Hepatic stellate cell (primary cell): ENCODE measurements at regions not wholly inside any gene's neighbourhood (a gene's known extent, or its start where the extent isn't known, plus 50 kb on each side); places are given as distances from the start of the nearest gene placed in this dataset.
A peak's percentile ranks its signal among the peaks of the same experiment; 100 is the strongest.
"Not testable (repeated sequence)": the region's sequence is repeated elsewhere in the genome, so short reads cannot be mapped to it uniquely, and the experiment has no call there.

ENCODE experiments used
- DNase-seq: peaks from one replicate; pipeline ENCODE4 v3.0.0; 2011; ENCODE audit warnings: low spot score

DNA sequence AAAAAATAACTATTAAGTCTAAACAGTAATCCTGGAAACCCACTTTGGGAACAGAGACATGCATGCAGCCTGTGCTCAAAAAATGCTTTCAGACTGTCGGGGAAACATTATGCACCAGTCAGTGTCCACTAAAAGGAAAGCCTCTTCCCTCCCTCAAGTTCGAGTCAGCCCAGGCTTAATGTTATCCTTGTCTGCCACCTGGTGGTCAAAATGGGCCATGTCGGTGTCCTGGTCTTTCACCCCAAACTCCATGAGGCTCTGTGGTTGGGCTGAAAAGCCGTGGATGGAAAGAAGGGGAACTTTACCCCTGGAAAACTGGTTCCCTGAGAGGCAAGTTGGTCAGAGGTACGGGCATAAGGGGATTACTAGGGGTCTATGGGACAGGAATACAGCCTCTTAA lies 88.4 kb upstream of the ZNF492 start:
- peak; percentile 8 for DNase-seq

DNA sequence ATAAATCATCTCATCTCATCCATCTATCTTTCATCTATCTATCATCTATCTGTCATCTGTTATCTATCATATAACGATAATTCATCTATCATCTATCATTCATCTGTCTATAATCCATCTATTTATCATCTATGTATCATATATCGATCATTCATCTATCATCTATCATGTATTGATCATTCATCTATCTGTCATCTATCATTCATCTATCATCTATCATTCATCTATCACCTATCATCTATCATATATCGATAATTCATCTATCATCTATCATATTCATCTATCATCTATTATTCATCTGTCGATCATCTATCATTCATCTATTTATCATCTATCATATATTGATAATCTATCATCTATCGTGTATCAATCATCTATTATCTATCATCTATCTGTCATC lies 100.4 kb upstream of the ZNF492 start:
- DNase-seq: no peak

DNA sequence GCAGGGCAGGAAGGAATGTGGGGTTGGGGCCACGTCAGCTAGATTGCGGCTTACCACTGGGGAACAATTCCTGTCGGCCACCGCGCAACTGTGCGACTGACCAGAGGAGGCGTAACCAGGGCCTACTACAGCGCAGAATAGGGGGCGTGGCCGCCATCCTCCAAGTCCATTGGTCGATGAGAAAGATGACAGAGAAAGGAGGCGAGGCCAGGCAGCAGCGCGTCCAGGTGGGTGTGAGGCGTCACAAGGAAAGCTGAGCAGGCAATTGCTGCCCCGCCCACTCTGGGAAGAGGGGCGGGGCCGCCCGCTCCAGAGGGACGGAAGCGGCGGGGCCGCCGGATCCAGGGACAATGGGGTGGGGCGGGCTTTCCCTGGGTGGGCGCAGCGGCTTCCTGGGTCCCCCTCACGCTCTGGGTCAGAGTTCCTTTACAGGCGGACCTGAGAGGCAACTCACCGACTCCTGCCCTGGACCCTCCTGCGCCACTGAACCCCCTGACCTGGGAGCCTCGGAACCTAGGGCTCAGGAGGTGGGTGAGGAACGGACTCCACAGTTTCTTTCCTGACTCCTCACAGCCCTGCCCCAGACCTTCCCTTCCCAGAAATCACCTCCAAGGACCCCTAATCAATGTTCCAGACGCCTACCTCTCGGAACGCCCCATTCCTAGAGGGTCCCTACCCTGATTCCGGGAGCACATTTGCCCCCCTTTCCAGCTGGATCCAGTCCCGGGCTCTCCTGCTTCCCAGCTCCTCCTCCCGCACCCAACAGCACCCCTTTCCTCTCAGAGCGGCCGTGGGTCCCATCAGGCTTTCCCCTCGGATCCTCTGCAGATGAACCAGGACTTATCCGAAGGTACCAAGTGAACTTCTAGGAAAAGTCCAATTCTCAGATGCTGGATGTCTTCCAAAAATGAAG lies 101.5 kb upstream of the ZNF492 start:
- no peak for DNase-seq

DNA sequence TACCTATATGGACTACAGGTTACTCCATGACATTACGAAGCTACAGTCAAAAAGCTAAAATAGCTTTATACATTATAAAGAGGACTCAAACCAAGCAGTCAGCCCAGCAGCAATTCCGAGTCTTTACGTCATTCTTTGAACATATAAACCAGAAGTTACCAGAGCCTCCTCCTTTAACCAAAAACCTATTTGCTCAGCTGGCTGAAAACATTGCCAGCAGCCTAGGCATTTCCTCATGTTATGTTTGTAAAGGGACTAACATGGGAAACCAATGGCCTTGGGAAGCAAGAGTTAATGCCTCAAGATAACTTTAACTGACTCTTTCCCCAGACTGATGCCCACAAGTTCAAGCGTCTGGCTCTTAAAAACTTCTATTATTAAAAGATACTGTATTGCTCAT lies 104.1 kb upstream of the ZNF492 start:
- no peak for DNase-seq

DNA sequence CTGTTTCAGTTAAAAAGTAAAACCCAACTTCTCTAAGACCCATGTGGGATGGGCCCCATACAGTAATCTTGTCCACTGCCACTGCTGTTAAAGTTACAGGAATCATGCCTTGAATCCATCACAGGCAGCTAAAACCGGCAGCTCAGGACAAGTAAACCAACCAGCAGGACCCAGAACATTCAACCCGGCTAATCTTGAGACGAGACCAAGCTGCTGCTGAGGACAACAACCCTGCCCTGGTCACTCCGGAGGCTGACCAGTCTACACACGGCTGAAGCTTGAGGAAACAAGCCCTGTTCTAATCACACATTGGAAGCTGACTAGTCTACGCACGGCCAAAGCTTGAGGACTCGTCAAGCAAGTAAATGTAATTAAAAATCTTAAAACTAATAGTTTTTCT lies 105.2 kb upstream of the ZNF492 start:
- no peak for DNase-seq

DNA sequence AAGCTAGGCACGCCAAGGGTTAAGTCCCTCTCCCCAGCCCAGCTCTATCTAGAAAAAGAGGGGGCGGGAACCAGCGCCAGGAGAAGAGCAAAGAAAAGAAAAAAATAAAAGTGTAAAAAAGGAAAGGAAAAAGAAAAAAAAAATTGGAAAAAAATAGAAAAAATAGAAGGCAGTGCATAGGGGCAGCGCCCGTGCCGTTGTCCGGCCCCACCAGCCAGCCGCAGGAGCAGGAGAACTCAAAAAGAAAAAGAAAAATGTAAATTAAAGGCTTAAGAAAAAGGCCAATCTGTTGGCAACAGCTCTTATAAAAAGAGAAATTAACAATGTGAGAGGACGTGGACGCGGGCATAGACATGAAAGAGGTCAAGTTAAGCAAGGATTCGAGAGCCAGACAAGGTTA lies 105.4 kb upstream of the ZNF98 start:
- no peak for DNase-seq

DNA sequence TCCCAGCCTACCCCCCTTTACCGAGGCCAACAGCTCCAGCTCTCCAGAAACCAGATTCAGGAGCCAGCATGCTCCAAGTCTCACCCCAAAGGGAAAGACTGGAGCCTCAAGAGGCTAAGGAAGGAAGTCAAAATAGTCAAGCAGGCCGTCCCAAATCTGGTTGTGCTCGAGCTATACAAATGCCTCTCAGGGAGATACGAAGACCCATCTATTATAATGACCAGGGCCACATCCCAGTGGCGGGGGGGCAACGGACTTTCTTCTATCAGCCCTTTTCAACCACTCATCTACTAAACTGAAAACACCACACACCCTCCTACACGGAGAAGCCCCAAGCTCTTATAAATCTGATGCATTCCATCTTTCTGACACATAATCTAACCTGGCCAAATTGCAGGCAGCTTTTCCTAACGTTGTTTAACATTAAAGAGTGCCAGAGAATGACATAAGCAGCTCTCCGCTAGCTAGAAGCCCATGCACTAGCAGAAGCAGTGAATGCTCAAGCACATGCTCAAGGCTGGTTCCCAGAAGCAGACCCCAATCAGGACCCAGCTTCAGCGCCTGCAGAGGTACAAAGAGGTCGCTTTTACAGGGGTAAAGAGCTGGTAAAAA lies 104.6 kb upstream of the ZNF98 start:
- DNase-seq: no peak

DNA sequence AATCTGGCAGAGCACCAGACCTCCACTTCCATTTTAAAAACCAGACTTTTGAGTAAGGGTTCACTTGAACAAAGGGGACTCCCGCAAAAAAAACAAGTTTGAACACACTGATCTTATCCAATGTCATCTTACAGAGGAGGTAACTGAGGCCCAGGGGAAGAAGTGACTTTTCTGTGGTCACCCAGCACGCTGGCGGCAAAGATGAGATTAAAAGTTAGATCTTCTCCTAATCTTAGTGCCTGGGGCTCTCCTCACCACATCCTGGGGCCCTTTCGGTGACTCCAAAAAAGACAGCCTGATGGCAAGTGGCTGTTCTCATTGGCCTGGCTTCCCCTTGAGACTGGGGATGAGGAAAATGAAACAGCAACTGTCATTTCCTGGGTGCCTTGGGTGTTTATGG lies 101.8 kb upstream of the ZNF98 start:
- DNase-seq: no peak

DNA sequence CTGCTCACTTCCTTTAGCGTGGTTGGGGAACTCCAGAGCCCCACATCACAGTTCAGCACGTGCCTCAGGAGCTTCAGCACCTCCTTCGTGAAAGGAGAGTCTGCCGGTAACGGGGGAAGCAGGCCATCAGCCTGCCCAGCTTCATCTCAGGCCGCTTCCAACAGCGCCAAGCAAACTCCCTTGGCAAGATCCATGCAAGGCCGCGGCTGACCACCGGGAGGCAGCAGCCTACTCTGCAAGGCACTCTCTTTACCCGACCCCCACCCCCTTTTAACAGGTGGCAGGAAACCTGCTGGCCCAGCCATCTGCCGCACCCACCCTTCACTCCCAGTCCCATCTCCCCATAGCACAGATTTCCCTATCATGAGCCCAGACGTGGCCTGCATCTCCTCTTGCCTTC lies 97.4 kb upstream of the ZNF98 start:
- not testable (repeated sequence) for DNase-seq

DNA sequence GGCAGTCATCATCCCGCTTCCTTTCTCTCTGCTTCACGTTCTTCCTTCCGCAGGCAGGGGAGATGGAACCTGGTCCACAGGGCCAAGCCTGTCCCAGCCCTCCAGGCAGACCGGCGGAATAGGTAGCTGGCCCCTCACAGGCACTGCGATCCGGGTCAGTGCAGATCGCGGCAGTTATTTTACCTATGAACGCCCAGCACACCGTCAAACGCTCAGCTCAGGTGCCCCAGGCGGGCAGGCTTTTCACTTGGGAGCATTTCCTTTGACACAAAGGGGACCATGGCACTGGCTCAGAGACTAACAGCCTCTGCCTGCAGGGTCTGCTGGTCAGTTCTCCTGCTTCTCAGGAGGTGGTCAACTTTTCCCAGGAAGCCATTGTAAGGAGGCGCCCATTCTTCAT lies 97.0 kb upstream of the ZNF98 start:
- DNase-seq: no peak

DNA sequence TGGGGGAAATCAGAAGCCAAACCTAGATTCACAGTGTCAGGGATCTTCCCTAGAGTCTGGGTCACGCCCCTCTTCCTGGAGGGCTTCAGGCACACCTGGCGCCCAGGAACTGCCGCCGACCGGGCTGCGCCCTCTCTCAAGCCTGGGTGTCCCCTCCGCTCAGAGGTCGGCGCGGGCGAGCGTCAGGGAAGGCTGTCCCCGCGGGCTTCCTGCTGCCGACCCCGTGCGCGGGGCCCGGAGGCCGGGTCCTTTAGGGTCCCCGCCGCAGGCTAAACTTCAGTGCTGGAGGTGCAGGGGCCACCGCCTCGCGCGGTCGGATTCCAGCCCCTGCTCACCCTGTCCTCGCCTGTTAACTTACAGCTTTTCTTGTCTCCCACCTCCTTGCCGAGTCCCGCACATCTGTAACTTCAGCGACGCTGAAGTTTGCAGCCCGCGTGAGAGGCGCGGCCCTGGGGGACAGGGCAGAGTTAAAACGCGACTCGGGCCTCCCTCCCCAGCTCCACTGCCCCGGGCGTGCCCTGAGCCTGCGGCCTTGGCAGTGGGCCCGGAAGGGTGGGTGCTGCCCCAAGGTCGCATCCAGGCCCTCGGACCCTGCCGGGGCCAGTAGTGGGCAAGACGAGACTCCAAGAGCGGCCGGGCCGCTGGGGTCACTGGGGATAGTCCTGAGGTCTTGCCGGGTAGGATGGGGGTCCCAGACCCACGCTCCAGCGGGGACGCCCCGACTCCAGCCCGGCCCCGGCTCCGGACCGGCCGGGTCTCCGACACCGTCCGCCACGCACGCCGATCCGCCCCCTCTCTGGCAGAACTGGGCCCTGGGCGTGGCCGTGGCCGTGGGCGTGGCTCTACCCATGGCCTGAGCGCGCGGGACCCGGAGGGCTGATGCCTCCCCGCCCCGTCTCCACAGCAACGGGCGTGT lies 95.6 kb upstream of the ZNF98 start:
- no peak for DNase-seq

DNA sequence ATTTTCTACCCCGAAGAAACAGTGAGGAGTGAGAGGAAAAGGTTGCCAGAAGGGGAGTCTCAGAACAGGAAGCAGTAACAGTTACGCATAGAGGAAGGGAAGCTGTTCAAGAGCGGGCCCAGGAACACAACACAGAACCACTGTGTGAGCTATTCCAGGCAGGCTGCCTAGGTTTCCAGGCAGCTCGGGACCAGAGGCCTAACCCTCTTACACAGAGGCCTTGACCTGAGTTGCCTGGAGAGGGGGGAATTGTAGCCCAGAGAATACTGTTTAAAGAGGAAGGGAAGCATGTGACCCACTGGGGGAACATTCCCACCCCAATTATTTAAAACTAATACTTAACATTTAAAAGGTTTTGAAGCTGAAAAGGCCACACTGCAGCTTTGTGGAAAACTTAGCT lies 93.3 kb upstream of the ZNF98 start:
- DNase-seq: no peak

DNA sequence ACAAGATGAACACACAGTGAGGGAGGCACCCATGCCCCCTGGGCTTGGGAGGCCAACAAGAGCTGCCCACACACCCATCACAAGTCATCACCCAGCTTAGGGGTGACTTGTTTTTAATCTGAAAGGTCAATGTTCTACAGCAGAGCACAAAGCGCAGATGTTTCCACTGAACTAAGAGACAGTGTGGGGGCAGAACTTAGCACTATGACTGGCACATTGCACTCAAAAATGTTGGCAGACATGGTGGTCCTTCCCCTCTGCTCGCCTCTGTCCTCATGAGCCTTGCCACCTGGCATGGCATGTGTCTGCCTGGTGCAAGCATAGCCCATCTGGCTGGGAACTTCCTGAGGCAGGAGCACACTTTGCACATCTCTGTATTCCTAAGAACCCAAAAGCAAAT lies 81.4 kb upstream of the ZNF98 start:
- no peak for DNase-seq

DNA sequence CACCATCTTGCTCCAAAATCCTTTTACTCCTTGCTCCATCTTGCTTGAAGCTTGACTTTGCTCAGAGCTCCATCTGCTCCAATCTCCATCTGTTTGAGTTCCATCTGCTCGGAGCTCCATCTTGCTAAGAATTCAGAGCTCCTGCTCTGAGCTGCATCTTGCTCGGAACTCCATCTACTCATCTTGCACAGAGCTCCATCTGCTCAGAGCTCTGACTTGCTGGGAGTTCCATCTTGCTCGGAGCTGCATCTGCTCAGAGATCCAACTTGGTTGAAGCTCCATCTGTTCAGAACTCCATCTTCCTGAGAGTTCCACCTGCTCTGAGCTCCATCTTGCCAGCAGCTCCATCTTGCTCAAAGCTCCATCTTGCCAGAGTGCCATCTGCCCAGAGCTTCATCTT lies 80.6 kb upstream of the ZNF98 start:
- DNase-seq: no peak

DNA sequence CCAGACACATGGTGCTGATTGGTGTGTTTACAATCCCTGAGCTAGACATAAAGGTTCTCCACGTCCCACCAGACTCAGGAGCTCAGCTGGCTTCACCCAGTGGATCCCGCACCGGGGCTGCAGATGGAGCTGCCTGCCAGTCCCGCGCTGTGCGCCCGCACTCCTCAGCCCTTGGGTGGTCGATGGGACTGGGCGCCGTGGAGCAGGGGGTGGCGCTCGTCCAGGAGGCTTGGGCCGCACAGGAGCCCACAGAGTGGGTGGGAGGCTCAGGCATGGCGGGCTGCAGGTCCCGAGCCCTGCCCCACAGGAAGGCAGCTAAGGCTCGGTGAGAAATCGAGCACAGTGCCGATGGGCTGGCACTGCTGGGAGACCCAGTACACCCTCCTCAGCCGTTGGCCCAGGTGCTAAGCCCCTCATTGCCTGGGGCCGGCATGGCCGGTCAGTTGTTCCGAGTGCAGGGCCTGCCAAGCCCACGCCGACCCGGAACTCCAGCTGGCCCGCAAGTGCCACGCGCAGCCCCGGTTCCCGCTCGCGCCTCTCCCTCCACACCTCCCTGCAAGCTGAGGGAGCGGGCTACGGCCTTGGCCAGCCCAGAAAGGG lies 76.8 kb upstream of the ZNF98 start:
- DNase-seq: not testable (repeated sequence)

DNA sequence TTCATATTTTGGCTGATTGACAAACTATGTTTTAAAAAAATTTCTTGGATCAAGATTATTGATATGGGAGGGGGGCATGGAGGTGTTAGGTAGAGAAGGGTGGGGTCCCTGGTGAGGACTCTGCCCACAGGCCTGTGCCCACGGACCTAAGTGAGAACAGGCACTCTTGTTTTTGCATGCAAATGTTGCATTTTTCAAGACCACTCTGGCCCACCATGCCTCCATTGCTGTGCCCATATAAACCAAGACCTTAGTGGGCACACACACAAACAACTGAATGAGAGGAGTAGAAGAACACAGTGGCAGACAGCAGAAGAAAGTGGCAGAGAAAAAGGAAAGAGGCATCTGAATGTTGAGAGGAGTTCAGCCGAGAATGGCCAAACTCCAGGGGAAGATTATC lies 69.6 kb upstream of the ZNF98 start:
- DNase-seq: no peak

DNA sequence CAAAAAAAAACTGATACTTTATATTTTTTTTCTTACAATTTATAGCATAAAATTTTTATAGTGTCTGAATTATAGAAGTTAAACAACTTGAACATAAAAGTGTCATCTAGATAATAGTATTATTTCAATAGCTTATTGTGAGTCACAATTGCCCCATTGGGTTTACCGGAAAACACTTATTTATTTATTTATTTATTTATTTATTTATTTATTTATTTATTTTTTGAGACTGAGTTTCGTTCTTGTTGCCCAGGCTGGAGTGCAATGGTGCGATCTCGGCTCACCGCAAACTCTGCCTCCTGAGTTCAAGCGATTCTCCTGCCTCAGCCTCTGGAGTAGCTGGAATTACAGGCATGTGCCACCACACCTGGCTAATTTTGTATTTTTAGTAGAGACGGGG lies 61.4 kb upstream of the ZNF98 start:
- not testable (repeated sequence) for DNase-seq

DNA sequence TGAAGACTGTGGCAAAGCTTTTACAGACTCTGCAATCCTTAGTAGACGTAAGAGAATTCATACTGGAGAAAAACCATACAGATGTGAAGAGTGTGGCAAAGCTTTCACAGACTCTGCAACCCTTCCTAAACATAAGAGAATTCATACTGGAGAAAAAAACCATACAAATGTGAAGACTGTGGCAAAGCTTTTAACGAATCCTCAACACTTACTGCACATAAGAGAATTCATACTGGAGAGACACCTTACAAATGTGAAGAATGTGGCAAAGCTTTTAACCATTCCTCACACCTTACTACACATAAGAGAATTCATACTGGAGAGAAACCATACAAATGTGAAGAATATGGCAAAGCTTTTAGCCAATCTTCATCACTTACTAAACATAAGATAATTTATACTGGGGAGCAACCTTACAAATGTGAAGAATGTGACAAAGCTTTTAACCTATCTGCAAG lies 50.1 kb upstream of the ZNF98 start:
- no peak for DNase-seq
